K562 (cell line): ENCODE measurements at regions not wholly inside any gene's neighbourhood (a gene's known extent, or its start where the extent isn't known, plus 50 kb on each side); places are given as distances from the start of the nearest gene placed in this dataset.
A peak's percentile ranks its signal among the peaks of the same experiment; 100 is the strongest.

Source experiments
- ATAC-seq: fragments of 200-7000 bp; cut with Tn5 transposase; 3 replicates; pipeline ENCODE4 v1.9.1; 2020; ENCODE audit warnings: moderate library complexity
- BruUV-seq: library from RNA; stranded (reverse); fragments of 400-500 nt; replicated peaks from 2 replicates; lab custom pipeline; 2021; lab: Mats Ljungman, UMichigan
- CTCF ChIA-PET: fragments of 300-600 bp; formaldehyde crosslinking; extraction: SDS; loops from one replicate; lab custom pipeline; 2021; ENCODE audit warnings: low intra/inter-chr PET ratio; lab: Yijun Ruan, JAX
- POLR2A ChIA-PET: fragments of 300-600, 350-650 bp; sonication (Branson Sonifier 250); formaldehyde crosslinking; extraction: SDS; loops from one replicate; lab custom pipeline; 2021; ENCODE audit warnings: antibody characterized with exemption, inconsistent platforms; lab: Yijun Ruan, JAX
- DNase-seq, 4 experiments: peaks; one replicate each; pipeline versions ENCODE4 v3.0.0 to v3.0.0-alpha.2; 2011 to 2018; ENCODE audit warnings: low spot score in 3 of 4, mixed read lengths in 3 of 4; ENCODE audit errors: extremely low read depth in 1 of 4
- FAIRE-seq: peaks from 2 replicates; lab custom pipeline; 2011; peaks lifted over from hg19 to GRCh38; lab: Jason Lieb, UNC
- H2AFZ ChIP-seq: 2 replicates; pipeline ENCODE4 v1.6.0; 2011; ENCODE audit warnings: low read depth, low read length, control low read depth, inconsistent platforms
- H3K27ac ChIP-seq: fragments of 200-600 bp; 3 replicates; pipeline ENCODE4 v1.8.0; 2011; ENCODE audit warnings: low read depth, mild to moderate bottlenecking, control low read depth, inconsistent platforms, low read length, moderate library complexity, mixed read lengths; ENCODE audit errors: extremely low read depth
- H3K27me3 ChIP-seq, 2 experiments: fragments of 300-600 bp in 1 of 2; 2 replicates in 1 of 2; 3 replicates in 1 of 2; pipeline versions ENCODE4 v1.6.0 to v1.8.0; 2011; ENCODE audit warnings: inconsistent platforms in 2 of 2, low read length in 2 of 2, mild to moderate bottlenecking in 1 of 2, mixed read lengths in 1 of 2, moderate library complexity in 1 of 2; ENCODE audit not compliant: control insufficient read depth in 2 of 2, insufficient read depth in 2 of 2
- H3K36me3 ChIP-seq: fragments of 300-600 bp; 3 replicates; pipeline ENCODE4 v1.8.0; 2011; ENCODE audit warnings: mild to moderate bottlenecking, low read length, inconsistent platforms; ENCODE audit not compliant: control insufficient read depth, insufficient read depth
- H3K4me1 ChIP-seq, 2 experiments: fragments of 200-600 bp in 1 of 2; replicated peaks in 1 of 2; 2 replicates in 1 of 2; 3 replicates in 1 of 2; pipeline versions ENCODE4 v1.5.1 to v1.8.0; 2011; ENCODE audit warnings: inconsistent platforms in 2 of 2, low read length in 2 of 2, mild to moderate bottlenecking in 1 of 2, mixed read lengths in 1 of 2, moderate library complexity in 1 of 2; ENCODE audit not compliant: control insufficient read depth in 2 of 2, insufficient read depth in 2 of 2
- H3K4me2 ChIP-seq: 2 replicates; pipeline ENCODE4 v1.6.1; 2011; ENCODE audit warnings: low read length, control low read depth, inconsistent platforms, mixed read lengths; ENCODE audit not compliant: insufficient read depth
- H3K4me3 ChIP-seq: fragments of 200-600 bp; sonication (generic), shearing (Covaris generic); 2 replicates; pipeline ENCODE4 v1.5.1; 2016; ENCODE audit warnings: control low read depth, inconsistent platforms
- H3K79me2 ChIP-seq: fragments of 200-600 bp; 3 replicates; pipeline ENCODE4 v1.8.0; 2011; ENCODE audit warnings: low read length, inconsistent platforms; ENCODE audit not compliant: control insufficient read depth, insufficient read depth
- H3K9ac ChIP-seq, 2 experiments: 2 replicates each; pipeline versions ENCODE4 v1.6.0 to v1.6.1; 2011; ENCODE audit warnings: low read depth in 2 of 2, low read length in 2 of 2, control low read depth in 1 of 2, inconsistent platforms in 1 of 2, mild to moderate bottlenecking in 1 of 2, mixed read lengths in 1 of 2; ENCODE audit not compliant: insufficient read depth in 1 of 2
- H3K9me1 ChIP-seq: one replicate; pipeline ENCODE4 v1.6.0; 2011; ENCODE audit warnings: inconsistent platforms, mild to moderate bottlenecking, low read length, moderate library complexity; ENCODE audit not compliant: control insufficient read depth, insufficient read depth
- H3K9me3 ChIP-seq: replicated peaks from 2 replicates; pipeline ENCODE4 v1.5.1; 2011; ENCODE audit warnings: low read depth, low read length, inconsistent platforms; ENCODE audit not compliant: control insufficient read depth, insufficient read depth
- H4K20me1 ChIP-seq: replicated peaks from 2 replicates; pipeline ENCODE4 v1.6.1; 2011; ENCODE audit warnings: low read length, inconsistent platforms, mixed read lengths; ENCODE audit not compliant: control insufficient read depth, insufficient read depth
- RAD21 ChIP-seq, 2 experiments: fragments of 250-450 bp in 1 of 2; fragments of 450-650 bp in 1 of 2; sonication (Bioruptor Pico) in 1 of 2; formaldehyde crosslinking in 1 of 2; IDR thresholded peaks in 1 of 2; conservative IDR thresholded peaks in 1 of 2; 2 replicates each; pipeline versions ENCODE4 v1.4.0 to v1.8.0; 2020 to 2022; ENCODE audit warnings: mild to moderate bottlenecking in 2 of 2, moderate library complexity in 1 of 2
- RFX7 ChIP-seq: fragments of 250-450 bp; sonication (Bioruptor Pico); IDR thresholded peaks from 2 replicates; pipeline ENCODE4 v1.5.1; 2021; ENCODE audit warnings: mild to moderate bottlenecking
- ZNF212 ChIP-seq: fragments of 450-650 bp; formaldehyde crosslinking; IDR thresholded peaks from 2 replicates; pipeline ENCODE4 v1.4.0; 2020; ENCODE audit warnings: mild to moderate bottlenecking
- WGBS: fragments of 100-300 bp; shearing (Covaris generic); methylation state at CpG from one replicate; pipeline ENCODE4 v1.1.6; 2016; ENCODE audit warnings: low coverage, mixed read lengths; ENCODE audit not compliant: insufficient coverage; ENCODE audit errors: missing lambda C conversion rate; 5-methylcytosine and 5-hydroxymethylcytosine counted together
- in situ Hi-C: fragments of 300-500 bp; cut with MboI; formaldehyde crosslinking; loops from 4 replicates; pipeline ENCODE4 v1.15.0; 2018; ENCODE audit warnings: inconsistent platforms, mixed read lengths
- intact Hi-C: fragments of 100-400 bp; cut with micrococcal nuclease; formaldehyde crosslinking; loops from 2 replicates; pipeline ENCODE4 v1.14.2; 2022
- TF ChIP-seq, protein P1 (sequence below), 3 experiments: IDR thresholded peaks in 2 of 3; conservative IDR thresholded peaks in 1 of 3; 2 replicates each; pipeline ENCODE4 v1.5.1; 2011 to 2012; ENCODE audit warnings: low read length in 3 of 3, mild to moderate bottlenecking in 3 of 3, control low read depth in 2 of 3, improper control_type of control experiment in 1 of 3, inconsistent platforms in 1 of 3, low read depth in 1 of 3, mixed read lengths in 1 of 3, moderate library complexity in 1 of 3; ENCODE audit not compliant: insufficient read depth in 2 of 3

DNA sequence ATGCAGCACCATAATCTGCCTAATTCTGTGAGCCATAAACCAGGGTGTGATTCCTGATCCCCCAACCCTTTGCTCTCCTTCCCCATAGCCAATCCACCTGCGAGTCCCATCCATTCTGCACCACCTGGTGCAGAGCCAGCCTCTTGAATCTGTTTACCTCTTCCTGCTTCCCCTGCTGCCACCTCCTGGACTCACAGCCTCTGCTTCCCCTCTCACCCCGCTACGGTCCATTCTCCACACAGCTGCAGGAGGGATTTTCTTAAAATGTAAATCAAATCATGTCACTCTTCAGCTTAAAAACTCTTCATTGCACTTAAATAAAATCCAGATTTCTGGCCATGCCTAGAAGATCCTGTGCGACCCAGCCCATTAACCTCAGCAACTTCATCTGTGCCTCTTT lies 186.7 kb downstream of the FOXD2 start:
- no peak for FAIRE-seq
- H3K4me2 ChIP-seq, result no peak overlapping the region
- no peaks in the 10 kb centered on the region for H3K36me3 ChIP-seq
- peaks cover 2 to 20% of the 10 kb centered on the region in 2 experiments; a peak in 3 of 5 replicates for H3K27me3 ChIP-seq
- TF ChIP-seq, protein P1, sequence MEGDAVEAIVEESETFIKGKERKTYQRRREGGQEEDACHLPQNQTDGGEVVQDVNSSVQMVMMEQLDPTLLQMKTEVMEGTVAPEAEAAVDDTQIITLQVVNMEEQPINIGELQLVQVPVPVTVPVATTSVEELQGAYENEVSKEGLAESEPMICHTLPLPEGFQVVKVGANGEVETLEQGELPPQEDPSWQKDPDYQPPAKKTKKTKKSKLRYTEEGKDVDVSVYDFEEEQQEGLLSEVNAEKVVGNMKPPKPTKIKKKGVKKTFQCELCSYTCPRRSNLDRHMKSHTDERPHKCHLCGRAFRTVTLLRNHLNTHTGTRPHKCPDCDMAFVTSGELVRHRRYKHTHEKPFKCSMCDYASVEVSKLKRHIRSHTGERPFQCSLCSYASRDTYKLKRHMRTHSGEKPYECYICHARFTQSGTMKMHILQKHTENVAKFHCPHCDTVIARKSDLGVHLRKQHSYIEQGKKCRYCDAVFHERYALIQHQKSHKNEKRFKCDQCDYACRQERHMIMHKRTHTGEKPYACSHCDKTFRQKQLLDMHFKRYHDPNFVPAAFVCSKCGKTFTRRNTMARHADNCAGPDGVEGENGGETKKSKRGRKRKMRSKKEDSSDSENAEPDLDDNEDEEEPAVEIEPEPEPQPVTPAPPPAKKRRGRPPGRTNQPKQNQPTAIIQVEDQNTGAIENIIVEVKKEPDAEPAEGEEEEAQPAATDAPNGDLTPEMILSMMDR (IDR thresholded peaks at IDR 0.05 in 2 of 3, conservative IDR thresholded peaks at IDR 0.05 in 1 of 3; ENCODE audit: insufficient read depth in 2 of 3, low read depth in 1 of 3, low read length in 3 of 3), result peak; percentile 51 to 91 (median 70)
- no peak for TF ChIP-seq ZNF212
- TF ChIP-seq RFX7 (CRISPR knock-in tag), result no peak
- TF ChIP-seq RAD21 (CRISPR knock-in tag; conservative IDR thresholded peaks at IDR 0.05 in 1 of 2, IDR thresholded peaks at IDR 0.05 in 1 of 2), result peak in 1 of 2 experiments; percentile 59; a peak in 2 of 4 replicates
- H3K9me1 ChIP-seq, result no peaks in the 10 kb centered on the region
- ChIA-PET CTCF (interaction anchor here (0.8 to 1.7 kb wide), 3 partner anchors 95 to 235 kb away, joined by 3 to 5 read pairs (median 4); no protein-coding TSS in a partner anchor), POLR2A (no interaction called here)
- peak; percentile 26 to 39 (median 34) for DNase-seq
- no peak overlapping the region for H3K9ac ChIP-seq
- no peaks in the 10 kb centered on the region for H3K9me3 ChIP-seq
- H3K4me3 ChIP-seq, result no peak overlapping the region
- intact Hi-C loops, result loop anchor here (5.0 to 10.0 kb wide), 2 partner anchors 97 to 190 kb away; partner anchors contain the start of gene FOXD2
- no peak overlapping the region for H3K27ac ChIP-seq
- no peaks in the 10 kb centered on the region for H4K20me1 ChIP-seq
- H3K79me2 ChIP-seq, result no peaks in the 10 kb centered on the region
- H3K4me1 ChIP-seq, result no peaks in the 10 kb centered on the region
- ATAC-seq, result peak; percentile 83
- WGBS, result 6% methylated on average over 4 of the region's 4 CpGs
- in situ Hi-C loops, result no loop called here
- no peak overlapping the region for H2AFZ ChIP-seq
- no TSS peak for BruUV-seq
